Stimulated activated CD4-positive, alpha-beta T cell treated with anti-CD3 and anti-CD28 coated beads, Interleukin-1b, Interleukin-23, amount 100 ng/mL, for 48 hours (primary cell): ENCODE measurements at regions not wholly inside any gene's neighbourhood (a gene's known extent, or its start where the extent isn't known, plus 50 kb on each side); places are given as distances from the start of the nearest gene placed in this dataset.

Experiments used
- DNase-seq: peaks from one replicate; pipeline ENCODE4 v3.0.0-alpha.2; 2020

GRCh38 chr4:133096972-133097371 lies 52.1 kb upstream of the PCDH10 start:
- DNase-seq, result no peak
